Fibroblast of pulmonary artery (primary cell): ENCODE measurements at regions not wholly inside any gene's neighbourhood (a gene's known extent, or its start where the extent isn't known, plus 50 kb on each side); places are given as distances from the start of the nearest gene placed in this dataset.

Experiments used
- DNase-seq: peaks from one replicate; pipeline ENCODE4 v3.0.0-alpha.2; 2010; ENCODE audit warnings: low read depth
- H3K4me3 ChIP-seq: replicated peaks from 2 replicates; pipeline ENCODE4 v1.5.1; 2011; ENCODE audit warnings: low read depth, mild to moderate bottlenecking, control low read depth, low read length, moderate library complexity
- TF ChIP-seq, protein P1 (sequence below): IDR thresholded peaks from 2 replicates; pipeline ENCODE4 v1.5.1; 2011; ENCODE audit warnings: mild to moderate bottlenecking, control low read depth, low read length, inconsistent platforms; ENCODE audit errors: missing control alignments

DNA sequence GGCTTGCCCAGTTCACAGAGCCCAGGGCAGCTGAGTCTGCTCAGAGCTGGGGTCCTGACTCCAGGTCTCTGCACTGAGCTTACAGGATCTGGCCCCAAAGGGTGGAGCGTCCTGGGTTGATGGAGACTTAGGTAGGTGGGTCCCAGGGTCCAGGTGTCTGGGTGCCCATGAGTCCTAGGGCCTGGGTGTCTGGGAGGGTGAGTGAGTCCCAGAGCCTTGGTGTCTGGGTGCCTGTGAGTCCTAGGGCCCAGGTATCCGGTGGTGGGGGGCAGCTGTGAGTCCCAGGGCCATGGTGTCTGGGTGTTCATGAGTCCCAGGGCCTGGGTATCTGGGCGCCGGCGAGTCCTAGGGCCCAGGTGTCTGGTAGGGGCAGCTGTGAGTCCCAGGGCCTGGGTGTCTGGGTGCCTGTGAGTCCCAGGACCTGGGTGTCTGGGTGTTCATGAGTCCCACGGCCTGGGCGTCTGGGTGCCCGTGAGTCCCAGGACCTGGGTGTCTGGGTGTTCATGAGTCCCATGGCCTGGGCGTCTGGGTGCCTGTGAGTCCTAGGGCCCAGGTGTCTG is 1505.6 kb downstream of the BRD1 start:
- no peak for DNase-seq
- no peak overlapping the region for H3K4me3 ChIP-seq
- TF ChIP-seq, protein P1, sequence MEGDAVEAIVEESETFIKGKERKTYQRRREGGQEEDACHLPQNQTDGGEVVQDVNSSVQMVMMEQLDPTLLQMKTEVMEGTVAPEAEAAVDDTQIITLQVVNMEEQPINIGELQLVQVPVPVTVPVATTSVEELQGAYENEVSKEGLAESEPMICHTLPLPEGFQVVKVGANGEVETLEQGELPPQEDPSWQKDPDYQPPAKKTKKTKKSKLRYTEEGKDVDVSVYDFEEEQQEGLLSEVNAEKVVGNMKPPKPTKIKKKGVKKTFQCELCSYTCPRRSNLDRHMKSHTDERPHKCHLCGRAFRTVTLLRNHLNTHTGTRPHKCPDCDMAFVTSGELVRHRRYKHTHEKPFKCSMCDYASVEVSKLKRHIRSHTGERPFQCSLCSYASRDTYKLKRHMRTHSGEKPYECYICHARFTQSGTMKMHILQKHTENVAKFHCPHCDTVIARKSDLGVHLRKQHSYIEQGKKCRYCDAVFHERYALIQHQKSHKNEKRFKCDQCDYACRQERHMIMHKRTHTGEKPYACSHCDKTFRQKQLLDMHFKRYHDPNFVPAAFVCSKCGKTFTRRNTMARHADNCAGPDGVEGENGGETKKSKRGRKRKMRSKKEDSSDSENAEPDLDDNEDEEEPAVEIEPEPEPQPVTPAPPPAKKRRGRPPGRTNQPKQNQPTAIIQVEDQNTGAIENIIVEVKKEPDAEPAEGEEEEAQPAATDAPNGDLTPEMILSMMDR, result no peak

DNA sequence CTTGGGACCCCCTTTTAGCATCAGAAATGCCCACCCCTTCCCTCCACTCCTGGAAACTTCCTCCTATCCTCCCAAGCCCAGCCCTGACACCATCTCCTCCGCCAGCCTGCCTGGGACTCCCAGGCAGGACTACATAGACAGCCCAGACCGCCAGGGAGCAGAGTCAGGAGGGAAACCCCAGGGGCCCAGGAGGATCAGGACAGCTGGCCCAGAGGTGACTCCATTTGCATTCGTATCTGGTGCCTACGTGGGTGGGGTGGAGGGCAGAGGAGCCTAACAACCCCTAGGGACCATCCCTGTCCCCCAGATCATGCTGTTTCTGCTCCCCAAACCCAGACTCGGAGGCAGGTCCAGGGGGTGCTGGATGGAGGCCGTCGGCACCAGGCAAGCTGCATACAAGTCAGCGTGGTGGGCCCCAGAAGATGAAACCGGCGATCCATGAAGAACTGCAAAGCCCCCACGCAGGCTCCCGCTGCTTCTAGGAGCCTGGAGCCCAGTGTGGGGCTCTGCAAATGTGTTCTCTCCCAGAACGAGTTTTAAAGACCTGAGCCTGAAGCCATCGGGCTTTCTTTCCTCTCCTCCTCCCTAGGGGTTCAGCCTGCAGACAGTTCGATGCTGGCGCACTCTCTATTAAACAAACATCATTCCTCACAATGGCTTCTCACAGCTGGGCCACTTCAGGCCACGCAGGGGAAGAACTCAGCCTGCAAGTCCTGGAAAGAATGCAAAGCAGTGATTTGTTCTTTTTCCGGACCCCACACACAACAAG is 1506.8 kb downstream of the BRD1 start:
- TF ChIP-seq, protein P1, result no peak
- DNase-seq, result no peak

DNA sequence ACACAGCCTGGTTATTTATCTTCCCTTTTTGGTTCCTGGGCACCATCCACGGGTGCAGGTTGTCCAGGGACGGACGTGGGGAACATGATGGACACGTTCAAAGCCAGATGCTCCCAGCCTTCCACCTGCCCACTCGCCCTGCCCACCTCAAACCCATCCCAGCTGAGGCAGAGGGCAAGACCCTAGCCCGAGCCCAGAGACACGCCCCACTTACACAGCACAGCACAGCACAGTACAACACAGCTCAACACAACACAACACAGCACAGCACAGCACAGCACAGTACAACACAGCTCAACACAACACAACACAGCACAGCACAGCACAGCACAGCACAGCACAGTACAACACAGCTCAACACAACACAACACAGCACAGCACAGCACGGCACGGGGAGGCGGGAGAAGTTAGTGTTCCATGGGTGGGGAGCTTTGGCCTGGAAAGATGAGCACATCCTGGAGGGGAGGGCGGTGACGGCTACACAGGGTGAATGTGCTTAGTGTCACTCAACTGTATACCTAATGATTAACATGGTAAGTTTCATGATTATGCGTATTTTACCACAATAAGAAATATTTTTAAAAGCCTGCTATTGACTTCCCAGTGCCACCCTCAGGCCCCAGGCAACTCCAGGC is 1507.5 kb downstream of the BRD1 start:
- TF ChIP-seq, protein P1, result no peak
- DNase-seq, result no peak
- no peak overlapping the region for H3K4me3 ChIP-seq

More for the DNA sequence above, 1506.8 kb downstream of the BRD1 start:
- no peak overlapping the region for H3K4me3 ChIP-seq

DNA sequence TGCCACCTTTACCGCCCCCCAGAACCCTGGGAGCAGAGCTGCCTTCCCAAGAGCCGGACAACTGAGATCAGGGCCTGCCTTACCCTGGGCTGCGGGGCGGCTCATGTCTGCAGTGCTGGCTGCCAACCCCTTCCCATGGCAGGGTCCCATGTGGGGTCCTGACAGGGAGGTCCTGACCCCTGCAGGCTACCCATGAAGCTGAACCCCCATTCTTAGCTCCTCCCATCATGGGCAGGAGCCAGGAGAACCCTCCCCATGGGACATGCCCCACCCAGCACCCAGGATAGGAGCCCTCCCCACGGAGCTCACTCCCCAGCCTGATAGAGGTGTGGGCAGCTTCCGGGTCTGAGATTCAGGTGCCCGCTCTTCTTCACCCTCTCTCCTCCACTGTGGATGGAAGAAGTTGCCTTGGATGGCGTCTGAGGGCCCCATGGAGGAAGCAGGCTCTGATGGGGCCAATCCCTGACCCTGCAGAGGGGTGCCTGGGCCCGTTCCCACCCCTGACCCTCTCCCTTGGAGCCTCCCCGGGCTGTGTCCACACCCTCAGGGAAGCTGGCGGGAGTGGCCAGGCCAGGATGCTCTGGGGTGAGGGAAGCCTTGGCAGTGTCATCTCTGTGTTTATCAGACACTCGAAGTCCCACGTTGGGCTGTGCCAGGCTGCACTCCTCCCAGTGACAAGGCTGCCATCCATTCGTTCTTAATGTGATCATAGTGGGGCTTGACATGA is 1508.2 kb downstream of the BRD1 start:
- TF ChIP-seq, protein P1, result no peak
- DNase-seq, result no peak
- no peak overlapping the region for H3K4me3 ChIP-seq

DNA sequence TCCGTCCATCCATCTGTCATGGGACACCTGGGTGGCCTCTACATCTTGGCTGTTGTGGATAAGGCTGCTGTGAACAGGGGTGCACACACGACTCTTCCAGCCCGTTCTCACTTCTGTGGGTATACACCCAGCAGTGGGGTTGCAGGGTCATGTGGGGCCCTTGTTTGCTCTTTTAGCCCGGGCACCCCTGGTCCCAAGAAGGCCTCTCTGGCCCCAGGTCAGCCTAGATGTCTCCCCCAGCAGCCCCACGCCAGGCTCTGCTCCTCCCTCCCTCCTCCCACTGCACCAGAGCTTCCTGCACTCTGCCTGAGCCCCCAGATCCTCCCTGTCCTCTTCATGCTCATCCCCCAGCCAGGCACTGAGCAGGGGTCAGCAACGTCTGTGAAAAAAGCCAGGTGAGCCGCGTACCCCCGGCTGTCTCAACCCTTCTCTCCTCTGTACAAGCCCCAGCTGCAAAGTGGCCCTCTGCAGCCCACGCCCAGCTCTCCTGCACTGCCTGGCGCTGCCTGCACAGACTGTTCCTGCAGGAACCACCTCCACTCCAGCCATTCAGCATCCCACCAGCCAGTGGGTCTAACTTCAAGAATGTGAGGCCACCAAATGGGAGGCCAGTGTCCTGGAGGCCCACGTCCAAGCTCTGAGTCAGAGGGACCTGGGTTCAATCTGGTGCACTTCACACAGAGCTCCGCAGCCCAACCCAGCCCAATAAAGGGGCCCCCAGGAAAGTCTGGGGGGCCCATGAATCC is 1508.9 kb downstream of the BRD1 start:
- no peak overlapping the region for H3K4me3 ChIP-seq
- DNase-seq, result no peak
- TF ChIP-seq, protein P1, result no peak

DNA sequence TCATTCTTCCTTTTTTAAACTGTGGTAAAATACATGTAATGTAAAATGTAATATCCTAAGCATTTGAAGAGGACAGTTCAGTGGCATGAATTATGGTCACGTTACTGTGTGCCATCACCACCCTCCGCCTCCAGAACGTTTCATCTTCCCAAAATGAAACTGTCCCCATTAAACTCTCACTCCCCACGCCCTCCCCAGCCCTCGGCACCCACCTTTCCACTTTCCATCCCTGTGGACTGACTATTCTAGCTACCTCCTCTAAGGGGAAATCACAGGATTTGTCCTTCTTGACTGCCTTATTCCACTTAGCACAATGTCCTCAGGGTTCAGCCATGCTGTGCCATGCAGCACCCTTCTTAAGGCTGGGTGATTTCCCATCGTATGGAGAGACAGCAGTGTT is 1509.5 kb downstream of the BRD1 start:
- TF ChIP-seq, protein P1, result no peak
- no peak overlapping the region for H3K4me3 ChIP-seq
- DNase-seq, result no peak
